SK-MEL-5 (cell line): ENCODE measurements at regions not wholly inside any gene's neighbourhood (a gene's known extent, or its start where the extent isn't known, plus 50 kb on each side); places are given as distances from the start of the nearest gene placed in this dataset.
A peak's percentile ranks its signal among the peaks of the same experiment; 100 is the strongest.

Experiments
- DNase-seq: peaks from one replicate; pipeline ENCODE4 v3.0.0-alpha.2; 2016; ENCODE audit warnings: low read depth, low spot score
- in situ Hi-C: cut with HindIII; loops from 2 replicates; pipeline ENCODE4 v1.10.0; 2016; ENCODE audit warnings: low sequenced_read_pairs, high pct_unique_total_duplicates, low pct_unique_long_range_greater_than_20kb

- no peak for DNase-seq
- in situ Hi-C loops, result no loop called here
These were observed 207.8 kb upstream of the ZFP64 start for GRCh38 chr20:52399352-52399751.

GRCh38 chr20:52389606-52390005 lies 198.0 kb upstream of the ZFP64 start:
- in situ Hi-C loops, result no loop called here
- DNase-seq, result no peak

- in situ Hi-C loops, result no loop called here
- DNase-seq, result no peak
These were observed 192.5 kb upstream of the ZFP64 start for GRCh38 chr20:52383995-52384621.

- no peak for DNase-seq
- in situ Hi-C loops, result no loop called here
These were observed 191.4 kb upstream of the ZFP64 start for GRCh38 chr20:52382933-52383332.

- in situ Hi-C loops, result no loop called here
- peak; percentile 68 for DNase-seq
These were observed 188.3 kb upstream of the ZFP64 start for GRCh38 chr20:52379723-52380336.

GRCh38 chr20:52372169-52372568 lies 180.6 kb upstream of the ZFP64 start:
- in situ Hi-C loops, result no loop called here
- no peak for DNase-seq

- in situ Hi-C loops, result no loop called here
- DNase-seq, result no peak
These were observed 174.1 kb upstream of the ZFP64 start for GRCh38 chr20:52365688-52366087.

GRCh38 chr20:52364405-52364804 lies 172.8 kb upstream of the ZFP64 start:
- DNase-seq, result no peak
- in situ Hi-C loops, result no loop called here

- in situ Hi-C loops, result no loop called here
- DNase-seq, result no peak
These were observed 170.1 kb upstream of the ZFP64 start for GRCh38 chr20:52361650-52362049.

- no peak for DNase-seq
- in situ Hi-C loops, result no loop called here
These were observed 158.2 kb upstream of the ZFP64 start for GRCh38 chr20:52349806-52350205.

GRCh38 chr20:52348434-52348833 lies 156.9 kb upstream of the ZFP64 start:
- in situ Hi-C loops, result no loop called here
- no peak for DNase-seq

- no peak for DNase-seq
- in situ Hi-C loops, result no loop called here
These were observed 155.2 kb upstream of the ZFP64 start for GRCh38 chr20:52346797-52347196.

- in situ Hi-C loops, result no loop called here
These were observed 151.3 kb upstream of the ZFP64 start for GRCh38 chr20:52342913-52343312.

GRCh38 chr20:52340036-52340634 lies 148.6 kb upstream of the ZFP64 start:
- DNase-seq, result peak; percentile 67
- in situ Hi-C loops, result no loop called here

More at GRCh38 chr20:52342913-52343312, 151.3 kb upstream of the ZFP64 start:
- no peak for DNase-seq

- in situ Hi-C loops, result no loop called here
- DNase-seq, result no peak
These were observed 141.2 kb upstream of the ZFP64 start for GRCh38 chr20:52332649-52333250.

- DNase-seq, result no peak
- in situ Hi-C loops, result no loop called here
These were observed 140.7 kb upstream of the ZFP64 start for GRCh38 chr20:52332230-52332629.

- DNase-seq, result no peak
- in situ Hi-C loops, result no loop called here
These were observed 140.1 kb upstream of the ZFP64 start for GRCh38 chr20:52331655-52332054.

GRCh38 chr20:52321396-52321795 lies 129.8 kb upstream of the ZFP64 start:
- no peak for DNase-seq
- in situ Hi-C loops, result no loop called here

- peak; percentile 57 for DNase-seq
- in situ Hi-C loops, result no loop called here
These were observed 127.1 kb upstream of the ZFP64 start for GRCh38 chr20:52318651-52319050.
